PC-9 (cell line): ENCODE measurements at regions not wholly inside any gene's neighbourhood (a gene's known extent, or its start where the extent isn't known, plus 50 kb on each side); places are given as distances from the start of the nearest gene placed in this dataset.

Experiments used
- BruUV-seq: library from RNA; stranded (reverse); fragments of 400-500 nt; replicated peaks from 2 replicates; lab custom pipeline; 2021; lab: Mats Ljungman, UMichigan
- CTCF ChIA-PET: fragments of 300-600 bp; sonication (Branson Sonifier 250); formaldehyde crosslinking; loops from one replicate; lab custom pipeline; 2022; ENCODE audit warnings: antibody characterized with exemption; lab: Charles Lee
- POLR2A ChIA-PET: fragments of 300-600 bp; sonication (Branson Sonifier 250); formaldehyde crosslinking; loops from one replicate; lab custom pipeline; 2022; ENCODE audit warnings: antibody characterized with exemption; ENCODE audit not compliant: unreplicated experiment; lab: Charles Lee
- DNase-seq, 2 experiments: peaks; one replicate each; pipeline versions ENCODE4 v3.0.0 to v3.0.0-alpha.2; 2015 to 2022; ENCODE audit warnings: mixed read lengths in 1 of 2
- H2AFZ ChIP-seq: fragments of 200-600 bp; sonication (generic); 2 replicates; pipeline ENCODE4 v1.8.1; 2017; ENCODE audit warnings: antibody characterized with exemption
- H3F3A ChIP-seq: fragments of 200-600 bp; sonication (generic); 2 replicates; pipeline ENCODE4 v1.8.1; 2017; ENCODE audit warnings: antibody characterized with exemption, mild to moderate bottlenecking, low read depth; ENCODE audit not compliant: insufficient read depth
- H3K27ac ChIP-seq: fragments of 200-600 bp; sonication (generic); 2 replicates; pipeline ENCODE4 v1.6.1; 2016; ENCODE audit warnings: mixed run types
- H3K27me3 ChIP-seq: fragments of 200-600 bp; sonication (generic); 2 replicates; pipeline ENCODE4 v1.6.1; 2016; ENCODE audit warnings: low read depth, mixed run types; ENCODE audit not compliant: insufficient read depth
- H3K36me3 ChIP-seq: fragments of 200-600 bp; sonication (generic); 2 replicates; pipeline ENCODE4 v1.6.1; 2016; ENCODE audit warnings: low read depth, mixed run types
- H3K4me1 ChIP-seq: fragments of 200-600 bp; sonication (generic); replicated peaks from 2 replicates; pipeline ENCODE4 v1.6.1; 2016; ENCODE audit warnings: mixed run types; ENCODE audit not compliant: insufficient read depth
- H3K4me2 ChIP-seq: fragments of 200-600 bp; sonication (generic); 2 replicates; pipeline ENCODE4 v1.6.1; 2017; ENCODE audit warnings: mixed run types
- H3K4me3 ChIP-seq: fragments of 200-600 bp; sonication (generic); 2 replicates; pipeline ENCODE4 v1.6.1; 2016; ENCODE audit warnings: mixed run types
- H3K79me2 ChIP-seq: fragments of 200-600 bp; sonication (generic); 2 replicates; pipeline ENCODE4 v1.6.1; 2017; ENCODE audit warnings: low read depth, mixed run types
- H3K9me2 ChIP-seq: fragments of 200-600 bp; sonication (generic); 2 replicates; pipeline ENCODE4 v1.8.1; 2017; ENCODE audit warnings: mild to moderate bottlenecking; ENCODE audit not compliant: insufficient read depth
- H3K9me3 ChIP-seq: fragments of 200-600 bp; sonication (generic); 2 replicates; pipeline ENCODE4 v1.8.1; 2016; ENCODE audit warnings: low read depth; ENCODE audit not compliant: insufficient read depth
- H4K20me1 ChIP-seq: fragments of 200-600 bp; sonication (generic); 2 replicates; pipeline ENCODE4 v1.8.1; 2017; ENCODE audit not compliant: insufficient read depth
- CTCF ChIP-seq: fragments of 200-600 bp; sonication (generic); conservative IDR thresholded peaks from 2 replicates; pipeline ENCODE4 v1.6.1; 2017; ENCODE audit warnings: mixed run types, antibody characterized with exemption, mild to moderate bottlenecking, moderate library complexity
- EZH2 ChIP-seq: fragments of 200-600 bp; sonication (generic); IDR thresholded peaks from 2 replicates; pipeline ENCODE4 v1.8.0; 2017; ENCODE audit warnings: antibody characterized with exemption, low read depth
- intact Hi-C: fragments of 100-400 bp; cut with micrococcal nuclease; formaldehyde crosslinking; loops from one replicate; pipeline ENCODE4 v1.10.0; 2022; ENCODE audit not compliant: unreplicated experiment

- H4K20me1 ChIP-seq = no peaks in the 10 kb centered on the region
- ChIA-PET CTCF (no interaction called here), POLR2A (no interaction called here)
- no peak overlapping the region for H3K27ac ChIP-seq
- no TSS peak for BruUV-seq
- H3K4me3 ChIP-seq = peak overlapping the region; percentile 45; the same call in 1 of the 2 replicates
- H3F3A ChIP-seq = no peaks in the 10 kb centered on the region
- intact Hi-C loops = no loop called here
- H3K4me2 ChIP-seq = peak overlapping the region; percentile 59; the same call in 1 of the 2 replicates
- H3K79me2 ChIP-seq = no peaks in the 10 kb centered on the region
- DNase-seq = no peak
- no peaks in the 10 kb centered on the region for H3K9me2 ChIP-seq
- no peak overlapping the region; the same call in 1 of the 2 replicates for H2AFZ ChIP-seq
- TF ChIP-seq EZH2 = no peak
- TF ChIP-seq CTCF = no peak
- H3K27me3 ChIP-seq = no peaks in the 10 kb centered on the region
- no peaks in the 10 kb centered on the region for H3K9me3 ChIP-seq
- no peaks in the 10 kb centered on the region for H3K4me1 ChIP-seq
- H3K36me3 ChIP-seq = no peaks in the 10 kb centered on the region
These were observed 183.5 kb downstream of the MSL3 start for GRCh38 chrX:11941571-11941970.

- Histone ChIP-seq H3K9me3 (no peaks in the 10 kb centered on the region), H3K79me2 (no peaks in the 10 kb centered on the region), H3K9me2 (no peaks in the 10 kb centered on the region), H3K4me3 (no peak overlapping the region), H4K20me1 (no peaks in the 10 kb centered on the region), H3K36me3 (no peaks in the 10 kb centered on the region), H3K27me3 (no peaks in the 10 kb centered on the region), H3K4me1 (no peaks in the 10 kb centered on the region), H2AFZ (no peak overlapping the region), H3F3A (no peaks in the 10 kb centered on the region), H3K4me2 (no peak overlapping the region), H3K27ac (no peak overlapping the region)
- BruUV-seq = no TSS peak
- POLR2A ChIA-PET = no interaction called here
- TF ChIP-seq EZH2 (no peak), CTCF (no peak; the same call in 1 of the 2 replicates)
- DNase-seq = no peak
- intact Hi-C loops = no loop called here
- CTCF ChIA-PET = no interaction called here
These were observed 186.5 kb downstream of the MSL3 start for GRCh38 chrX:11944501-11944900.

- BruUV-seq = no TSS peak
- TF ChIP-seq EZH2 (no peak), CTCF (no peak)
- peaks cover 8% of the 10 kb centered on the region; the same call in 1 of the 2 replicates for H3F3A ChIP-seq
- no peaks in the 10 kb centered on the region for H3K36me3 ChIP-seq
- no peak overlapping the region for H3K27ac ChIP-seq
- H2AFZ ChIP-seq = no peak overlapping the region
- H4K20me1 ChIP-seq = no peaks in the 10 kb centered on the region
- CTCF ChIA-PET = no interaction called here
- H3K27me3 ChIP-seq = no peaks in the 10 kb centered on the region
- H3K4me3 ChIP-seq = no peak overlapping the region
- no peak overlapping the region for H3K4me2 ChIP-seq
- H3K9me3 ChIP-seq = no peaks in the 10 kb centered on the region
- DNase-seq = no peak
- H3K79me2 ChIP-seq = no peaks in the 10 kb centered on the region
- POLR2A ChIA-PET = no interaction called here
- intact Hi-C loops = no loop called here
- peaks cover 14% of the 10 kb centered on the region; the same call in 1 of the 2 replicates for H3K4me1 ChIP-seq
- no peaks in the 10 kb centered on the region for H3K9me2 ChIP-seq
These were observed 189.0 kb upstream of the FRMPD4 start for GRCh38 chrX:11949291-11949690.
